GM12875 (cell line): ENCODE measurements at regions not wholly inside any gene's neighbourhood (a gene's known extent, or its start where the extent isn't known, plus 50 kb on each side); places are given as distances from the start of the nearest gene placed in this dataset.
"Not testable (repeated sequence)": the region's sequence is repeated elsewhere in the genome, so short reads cannot be mapped to it uniquely, and the experiment has no call there.

Source experiments
- H3K4me3 ChIP-seq: one replicate; pipeline ENCODE4 v1.5.1; 2011; ENCODE audit warnings: low read depth, low read length, control low read depth
- TF ChIP-seq, protein P1 (sequence below): IDR thresholded peaks from 2 replicates; pipeline ENCODE4 v1.5.1; 2011; ENCODE audit warnings: low read depth, mild to moderate bottlenecking, control low read depth, inconsistent platforms, low read length, moderate library complexity, borderline replicate concordance; ENCODE audit not compliant: insufficient read depth

DNA sequence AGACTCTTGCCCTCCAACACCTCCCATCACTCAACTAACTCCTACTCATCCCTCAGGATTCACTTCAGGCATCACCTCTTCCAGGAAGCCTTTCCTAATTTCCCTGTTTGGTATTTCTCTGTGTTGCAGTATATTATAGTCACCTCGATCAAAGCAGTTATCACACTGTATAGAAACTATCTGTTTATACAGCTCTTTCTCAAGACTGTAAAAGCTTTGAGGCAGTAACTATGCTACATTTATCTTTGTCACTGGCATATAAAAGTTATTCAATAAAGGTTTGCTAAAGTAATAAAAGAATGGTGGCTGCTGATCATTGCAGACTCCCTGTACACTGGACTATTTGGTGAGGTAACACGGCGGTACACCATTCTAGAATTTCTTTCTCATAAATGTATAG, 284.9 kb downstream of the PAX3 start:
- TF ChIP-seq, protein P1, sequence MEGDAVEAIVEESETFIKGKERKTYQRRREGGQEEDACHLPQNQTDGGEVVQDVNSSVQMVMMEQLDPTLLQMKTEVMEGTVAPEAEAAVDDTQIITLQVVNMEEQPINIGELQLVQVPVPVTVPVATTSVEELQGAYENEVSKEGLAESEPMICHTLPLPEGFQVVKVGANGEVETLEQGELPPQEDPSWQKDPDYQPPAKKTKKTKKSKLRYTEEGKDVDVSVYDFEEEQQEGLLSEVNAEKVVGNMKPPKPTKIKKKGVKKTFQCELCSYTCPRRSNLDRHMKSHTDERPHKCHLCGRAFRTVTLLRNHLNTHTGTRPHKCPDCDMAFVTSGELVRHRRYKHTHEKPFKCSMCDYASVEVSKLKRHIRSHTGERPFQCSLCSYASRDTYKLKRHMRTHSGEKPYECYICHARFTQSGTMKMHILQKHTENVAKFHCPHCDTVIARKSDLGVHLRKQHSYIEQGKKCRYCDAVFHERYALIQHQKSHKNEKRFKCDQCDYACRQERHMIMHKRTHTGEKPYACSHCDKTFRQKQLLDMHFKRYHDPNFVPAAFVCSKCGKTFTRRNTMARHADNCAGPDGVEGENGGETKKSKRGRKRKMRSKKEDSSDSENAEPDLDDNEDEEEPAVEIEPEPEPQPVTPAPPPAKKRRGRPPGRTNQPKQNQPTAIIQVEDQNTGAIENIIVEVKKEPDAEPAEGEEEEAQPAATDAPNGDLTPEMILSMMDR: no peak
- no peak overlapping the region for H3K4me3 ChIP-seq

DNA sequence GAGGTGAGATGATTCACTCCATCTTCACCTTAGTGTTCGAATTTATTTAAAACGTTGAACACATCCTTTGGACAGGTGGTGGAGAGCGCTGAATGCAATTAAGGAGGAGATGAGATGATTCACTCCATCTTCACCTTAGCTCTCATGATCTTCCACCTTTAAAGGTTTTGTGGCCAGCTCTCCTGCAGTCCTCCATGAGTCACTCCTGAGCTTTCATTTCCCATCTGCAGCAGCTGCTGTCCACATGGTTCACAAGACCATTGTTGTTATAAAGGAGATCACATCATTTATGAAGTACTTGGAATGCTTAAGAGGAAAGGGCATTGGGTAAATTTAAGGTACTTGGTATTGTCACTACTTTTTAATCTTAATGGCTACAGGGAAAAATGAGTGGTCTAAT, 298.5 kb downstream of the PAX3 start:
- H3K4me3 ChIP-seq: no peak overlapping the region
- TF ChIP-seq, protein P1: no peak

DNA sequence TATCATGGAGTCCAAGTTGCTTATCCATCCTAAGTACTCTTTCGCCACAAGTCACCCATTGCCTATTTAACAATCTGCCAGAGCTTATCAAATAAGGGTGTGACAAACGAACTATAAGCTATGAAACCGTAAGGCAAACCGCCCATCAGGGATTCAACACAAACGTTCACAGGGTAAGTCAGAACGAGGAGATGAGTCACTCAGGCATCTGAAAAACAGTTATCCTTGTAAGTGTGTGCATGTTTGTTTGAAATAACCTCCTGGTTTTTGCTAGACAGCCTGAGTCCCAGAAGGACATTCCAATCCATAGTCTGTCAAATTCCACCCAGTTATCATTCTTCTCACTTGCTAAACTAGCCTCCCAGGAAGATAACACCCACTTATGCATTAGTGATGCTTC, 299.1 kb downstream of the PAX3 start:
- TF ChIP-seq, protein P1: no peak

DNA sequence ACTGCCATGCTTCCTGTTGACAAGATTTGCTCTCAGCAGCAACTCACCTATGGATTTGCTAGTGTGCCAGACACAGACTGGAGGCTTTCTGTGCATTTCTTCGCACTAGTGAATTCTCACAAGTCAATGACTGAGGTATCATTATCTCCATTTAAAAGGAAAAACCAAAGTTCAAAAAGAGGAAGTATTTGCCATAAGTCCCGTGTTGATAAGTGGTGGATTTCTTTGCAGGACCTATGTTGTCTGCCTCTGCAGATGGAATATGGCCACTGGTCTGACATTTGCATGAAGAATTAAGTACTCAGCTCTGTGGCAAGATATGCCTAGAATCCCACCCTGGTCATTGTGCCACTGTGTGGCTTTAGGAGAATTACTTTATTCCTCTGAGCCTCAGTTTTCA, 299.6 kb downstream of the PAX3 start:
- TF ChIP-seq, protein P1: no peak
- H3K4me3 ChIP-seq: no peak overlapping the region

More for the DNA sequence above, 299.1 kb downstream of the PAX3 start:
- H3K4me3 ChIP-seq: no peak overlapping the region

DNA sequence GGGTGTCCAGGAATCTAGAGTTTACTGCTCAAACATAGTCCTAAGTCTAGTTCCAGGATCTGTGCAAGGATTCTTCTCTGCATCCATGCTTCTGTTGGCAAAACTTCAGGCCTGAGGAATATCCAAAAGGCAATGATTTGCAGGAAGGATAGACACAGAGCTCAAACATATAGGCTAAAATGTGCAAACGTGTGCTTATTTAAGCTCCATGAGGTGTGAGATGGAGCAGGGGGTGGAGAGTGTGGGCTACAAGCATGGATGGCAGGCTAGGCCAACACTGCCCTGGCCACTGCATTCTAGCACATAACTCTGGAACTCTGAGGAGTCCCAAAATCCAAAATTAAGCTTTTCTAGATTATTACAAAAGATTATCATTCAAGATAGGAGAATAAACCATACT, 301.1 kb downstream of the PAX3 start:
- TF ChIP-seq, protein P1: no peak
- no peak overlapping the region for H3K4me3 ChIP-seq

DNA sequence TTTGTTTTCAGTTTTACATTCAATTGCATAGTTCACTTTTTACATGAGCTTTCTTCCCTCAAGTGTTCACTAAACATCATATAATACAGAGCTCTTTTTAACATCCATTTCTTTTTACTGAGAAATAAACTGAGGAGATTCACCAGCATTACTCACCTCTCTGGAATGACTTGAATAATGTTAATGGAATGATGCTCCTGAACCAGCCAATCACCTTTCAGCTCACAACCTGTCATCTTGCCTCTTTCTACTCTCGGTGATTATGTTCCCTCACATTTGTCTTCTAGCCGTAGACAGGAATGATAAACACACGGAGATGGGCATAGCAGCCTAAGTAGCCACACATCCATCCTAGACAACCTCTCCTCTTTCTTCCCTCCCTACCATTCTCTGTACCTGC, 301.7 kb downstream of the PAX3 start:
- TF ChIP-seq, protein P1: no peak
- H3K4me3 ChIP-seq: no peak overlapping the region

DNA sequence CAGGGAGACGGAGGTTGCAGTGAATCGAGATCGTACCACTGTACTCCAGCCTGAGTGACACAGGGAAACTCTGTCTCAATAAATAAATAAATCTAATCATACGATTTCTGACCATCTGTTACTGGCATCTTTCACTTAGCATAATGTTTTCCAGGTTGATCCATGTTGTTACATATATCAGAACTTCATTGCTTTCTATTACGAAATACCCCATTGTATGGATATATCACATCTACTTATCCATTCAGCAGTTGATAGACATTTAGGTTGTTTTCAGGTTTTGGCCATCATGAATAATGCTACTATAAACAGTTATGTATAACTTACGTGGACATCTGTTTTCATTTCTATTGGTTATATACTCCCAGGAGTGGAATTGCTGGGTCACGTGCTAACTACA, 303.9 kb downstream of the PAX3 start:
- TF ChIP-seq, protein P1: no peak

DNA sequence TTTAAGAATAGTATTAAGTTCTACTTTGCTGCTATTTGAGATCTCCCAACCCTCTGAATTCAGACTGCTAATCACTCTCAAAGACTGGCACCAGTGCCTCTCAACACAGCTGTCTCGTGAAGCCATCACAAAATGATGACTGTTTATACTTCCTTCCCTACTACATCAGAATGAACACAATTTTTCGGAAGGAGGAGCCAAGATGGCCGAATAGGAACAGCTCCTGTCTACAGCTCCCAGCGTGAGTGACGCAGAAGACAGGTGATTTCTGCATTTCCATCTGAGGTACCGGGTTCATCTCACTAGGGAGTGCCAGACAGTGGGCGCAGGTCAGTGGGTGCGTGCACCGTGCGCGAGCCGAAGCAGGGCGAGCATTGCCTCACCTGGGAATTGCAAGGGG, 314.4 kb downstream of the PAX3 start:
- H3K4me3 ChIP-seq: not testable (repeated sequence)

More for the DNA sequence above, 303.9 kb downstream of the PAX3 start:
- H3K4me3 ChIP-seq: no peak overlapping the region
